GM19452 (cell line): ENCODE measurements at regions not wholly inside any gene's neighbourhood (a gene's known extent, or its start where the extent isn't known, plus 50 kb on each side); places are given as distances from the start of the nearest gene placed in this dataset.

Experiments used
- ATAC-seq: cut with Tn5 transposase; IDR thresholded peaks from one replicate; pipeline ENCODE4 v1.9.1; 2021; ENCODE audit not compliant: unreplicated experiment

GRCh38 chr11:109249597-109249996, 172.4 kb upstream of the C11orf87 start:
- ATAC-seq, result no peak

- ATAC-seq, result no peak
Measured at GRCh38 chr11:109251230-109251629, 170.8 kb upstream of the C11orf87 start.

DNA sequence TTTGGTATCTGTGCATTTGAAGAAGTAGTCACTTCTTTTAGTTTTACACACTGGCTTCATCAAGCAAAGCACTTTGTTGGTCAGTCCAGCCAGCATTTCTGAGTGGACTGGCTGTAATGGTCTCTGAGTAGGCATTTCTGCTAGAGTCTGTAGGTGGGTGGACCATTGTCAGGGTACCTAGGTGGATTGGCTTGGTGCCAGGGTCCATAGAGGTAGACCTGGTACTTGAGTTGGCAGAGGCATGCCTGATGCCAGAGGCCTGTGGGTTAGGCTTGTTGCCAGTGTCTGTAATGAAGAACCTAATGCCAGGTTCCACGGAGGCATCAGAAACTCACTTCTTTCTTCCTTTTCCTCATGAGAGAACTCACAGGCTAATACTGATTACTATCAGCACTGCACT, 157.9 kb upstream of the C11orf87 start:
- ATAC-seq, result no peak

- no peak for ATAC-seq
Measured at GRCh38 chr11:109267293-109268095, 154.5 kb upstream of the C11orf87 start.

- no peak for ATAC-seq
Measured at GRCh38 chr11:109275931-109276330, 146.1 kb upstream of the C11orf87 start.

DNA sequence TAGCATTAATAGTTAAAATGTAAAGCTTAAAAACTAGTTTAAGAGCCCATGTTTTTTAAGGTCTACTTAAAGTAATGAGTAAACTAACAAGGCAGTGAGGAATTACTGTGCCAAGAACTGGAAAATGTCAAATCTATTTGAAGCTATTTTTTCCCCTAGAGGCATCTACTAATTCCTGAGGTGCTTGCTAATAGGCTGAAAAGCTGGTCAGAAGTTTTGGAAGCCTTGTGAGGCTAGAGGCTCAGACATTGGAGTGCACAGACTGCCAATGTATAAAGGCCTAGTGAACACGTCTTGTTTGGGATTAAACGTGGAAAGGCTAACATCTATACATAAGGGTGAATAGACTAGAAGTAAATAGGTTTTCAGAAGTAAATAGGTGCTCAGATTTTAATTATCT, 136.5 kb upstream of the C11orf87 start:
- no peak for ATAC-seq

- no peak for ATAC-seq
Measured at GRCh38 chr11:109291553-109291952, 130.4 kb upstream of the C11orf87 start.

- ATAC-seq, result no peak
Measured at GRCh38 chr11:109298865-109299264, 123.1 kb upstream of the C11orf87 start.

- ATAC-seq, result no peak
Measured at GRCh38 chr11:109300211-109300610, 121.8 kb upstream of the C11orf87 start.

DNA sequence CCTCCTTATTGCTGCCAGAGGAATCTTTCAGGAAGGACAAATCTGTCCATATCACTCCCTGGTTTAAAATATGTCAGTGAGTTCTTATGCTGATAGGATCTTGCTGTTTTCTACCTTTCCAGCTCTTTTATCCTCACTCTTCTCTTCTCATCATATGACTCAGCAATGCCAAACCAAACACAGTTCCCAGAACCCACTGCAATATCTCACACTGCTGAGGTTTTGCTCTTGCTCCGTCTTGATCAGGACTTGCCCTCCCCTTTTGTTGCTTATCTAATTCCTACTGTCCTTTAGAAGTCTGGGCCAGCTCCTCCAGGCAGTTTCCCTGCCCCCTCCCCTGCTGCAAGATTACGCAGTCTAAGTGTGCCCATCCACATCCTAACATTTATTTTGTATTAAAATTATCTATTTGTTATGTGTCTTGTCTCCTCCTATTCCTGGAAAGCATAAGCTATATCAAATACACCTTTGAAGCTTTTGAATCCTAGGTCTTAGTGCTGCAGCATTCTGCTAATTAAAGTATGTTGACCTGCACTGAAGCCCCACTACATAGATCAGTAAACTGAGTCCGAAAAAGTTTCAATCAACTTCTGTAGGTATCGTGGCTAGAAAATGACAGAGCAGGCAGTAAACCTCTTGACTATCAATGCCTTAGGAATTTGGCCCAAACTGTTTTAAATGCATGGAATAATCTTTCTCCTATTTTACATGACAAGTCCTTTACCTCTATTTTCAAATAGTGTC, 119.2 kb upstream of the C11orf87 start:
- no peak for ATAC-seq

GRCh38 chr11:109303342-109303741, 118.6 kb upstream of the C11orf87 start:
- no peak for ATAC-seq

DNA sequence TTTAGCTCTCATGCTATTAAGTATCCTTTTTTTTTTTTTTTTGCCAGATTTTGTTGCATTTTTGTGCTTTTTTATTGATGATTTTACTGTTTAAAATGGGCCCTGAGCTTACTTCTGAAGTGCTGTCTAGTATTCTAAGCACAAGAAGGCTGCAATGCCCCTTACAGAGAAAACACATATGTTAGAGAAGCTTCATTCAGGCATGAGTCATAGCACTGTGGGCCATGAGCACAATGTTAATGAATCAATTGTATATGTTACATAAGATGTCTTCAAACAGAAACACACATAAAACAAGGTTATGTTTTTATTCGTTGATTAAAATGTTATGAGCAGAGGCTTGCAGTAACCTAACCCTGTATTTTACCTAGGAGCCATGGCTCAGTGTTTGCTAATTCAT, 117.8 kb upstream of the C11orf87 start:
- no peak for ATAC-seq

DNA sequence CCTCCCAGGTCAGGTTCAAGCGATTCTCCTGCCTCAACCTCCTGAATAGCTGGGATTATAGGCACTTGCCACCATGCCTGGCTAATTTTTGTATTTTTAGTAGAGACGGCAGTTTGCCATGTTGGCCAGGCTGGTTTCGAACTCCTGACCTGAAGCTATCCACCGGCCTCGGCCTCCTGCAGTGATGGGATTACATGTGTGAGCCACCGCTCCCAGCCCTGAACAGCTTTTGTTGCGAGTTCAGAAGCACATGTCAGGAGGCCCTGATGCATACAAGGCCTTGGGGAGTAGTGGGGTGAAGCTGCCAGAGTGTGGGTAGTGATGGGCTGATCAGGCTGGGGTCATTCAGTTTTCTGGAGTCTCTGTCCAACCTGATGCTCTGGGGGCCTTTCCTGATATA, 117.0 kb upstream of the C11orf87 start:
- no peak for ATAC-seq

GRCh38 chr11:109306322-109306721, 115.7 kb upstream of the C11orf87 start:
- no peak for ATAC-seq

- ATAC-seq, result no peak
Measured at GRCh38 chr11:109307366-109307765, 114.6 kb upstream of the C11orf87 start.

DNA sequence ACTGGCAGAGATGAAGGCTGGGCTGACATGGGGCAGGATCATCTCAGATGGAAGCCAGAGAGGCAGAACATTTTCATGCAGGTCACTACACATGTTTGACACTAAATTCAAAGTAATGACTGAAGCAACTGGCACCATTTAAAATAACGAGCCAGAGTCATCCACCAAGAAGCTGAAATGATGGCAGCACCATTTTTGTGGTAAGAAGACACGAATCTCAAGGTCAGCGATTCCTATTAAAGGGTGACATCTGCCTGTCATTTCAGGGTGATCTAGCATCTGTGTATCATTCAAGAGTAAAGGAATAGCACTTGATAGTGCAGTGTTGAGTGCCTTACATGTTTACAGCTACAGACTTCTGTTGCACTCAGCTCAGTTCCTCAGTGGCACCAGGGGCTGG, 113.4 kb upstream of the C11orf87 start:
- ATAC-seq, result no peak

- no peak for ATAC-seq
Measured at GRCh38 chr11:109309153-109309552, 112.8 kb upstream of the C11orf87 start.

GRCh38 chr11:109317726-109318125, 104.3 kb upstream of the C11orf87 start:
- no peak for ATAC-seq

DNA sequence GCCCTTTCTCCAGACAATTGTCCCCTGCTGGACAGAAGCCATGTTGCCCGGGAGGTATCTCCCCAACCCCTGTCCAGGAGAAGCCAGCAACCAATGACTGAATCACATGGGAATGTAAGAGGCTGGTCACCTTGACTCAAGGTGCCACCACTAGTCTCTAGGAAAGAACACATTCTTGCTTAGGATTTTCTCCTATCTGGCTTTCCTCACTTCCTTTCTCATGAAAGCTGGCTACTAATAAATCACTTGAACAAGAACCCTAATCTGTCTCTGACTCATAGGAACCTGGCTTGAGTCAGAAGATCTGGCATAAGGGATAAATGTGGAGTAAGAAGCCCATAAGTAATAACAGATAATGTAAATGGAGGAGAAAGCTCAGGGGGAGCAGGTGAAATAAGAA, 101.4 kb upstream of the C11orf87 start:
- no peak for ATAC-seq

DNA sequence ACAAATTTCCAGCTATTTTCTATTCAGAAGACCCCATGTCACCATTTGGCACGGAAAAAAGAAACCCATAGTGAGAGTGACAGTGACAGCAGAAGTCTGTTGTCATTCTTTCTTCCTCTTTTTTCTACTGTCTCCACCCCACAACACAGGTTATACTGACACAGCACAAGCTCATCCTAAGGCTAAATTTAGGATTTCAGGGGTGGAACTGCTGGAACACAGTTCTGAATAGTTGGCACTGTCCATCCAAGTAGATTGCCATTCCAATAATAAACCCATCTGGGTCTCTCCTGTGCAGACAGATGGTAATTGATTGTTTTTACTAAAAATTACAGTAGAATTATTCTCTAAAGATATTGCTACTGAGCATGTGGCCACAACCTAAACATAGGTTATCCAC, 95.2 kb upstream of the C11orf87 start:
- no peak for ATAC-seq

GRCh38 chr11:109329716-109330115, 92.3 kb upstream of the C11orf87 start:
- ATAC-seq, result no peak

DNA sequence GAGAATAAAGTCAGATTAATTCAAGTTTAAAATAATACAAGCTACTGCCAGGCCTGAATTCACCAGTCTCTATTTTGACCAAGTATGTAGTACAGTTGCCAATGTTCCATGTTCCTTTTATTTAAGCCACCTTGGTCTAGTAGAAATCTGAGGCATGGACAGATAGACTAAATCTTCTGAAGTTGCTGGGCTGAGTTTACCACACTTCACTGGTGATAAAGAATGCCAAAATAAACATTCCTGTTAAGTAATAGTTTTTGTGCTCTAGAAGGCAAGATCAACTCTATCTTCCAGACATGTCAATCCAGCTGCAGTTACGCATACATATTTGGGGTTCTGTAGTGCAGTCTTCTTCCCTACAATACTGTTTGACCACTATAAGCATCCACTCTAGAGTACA, 83.9 kb upstream of the C11orf87 start:
- no peak for ATAC-seq
